GM12801 (cell line): ENCODE measurements at regions not wholly inside any gene's neighbourhood (a gene's known extent, or its start where the extent isn't known, plus 50 kb on each side); places are given as distances from the start of the nearest gene placed in this dataset.

ENCODE experiments used
- TF ChIP-seq, protein P1 (sequence below): IDR thresholded peaks from one replicate; pipeline ENCODE4 v1.5.1; 2011; ENCODE audit warnings: control low read depth; ENCODE audit not compliant: insufficient read length; ENCODE audit errors: extremely low read depth

- TF ChIP-seq, protein P1, sequence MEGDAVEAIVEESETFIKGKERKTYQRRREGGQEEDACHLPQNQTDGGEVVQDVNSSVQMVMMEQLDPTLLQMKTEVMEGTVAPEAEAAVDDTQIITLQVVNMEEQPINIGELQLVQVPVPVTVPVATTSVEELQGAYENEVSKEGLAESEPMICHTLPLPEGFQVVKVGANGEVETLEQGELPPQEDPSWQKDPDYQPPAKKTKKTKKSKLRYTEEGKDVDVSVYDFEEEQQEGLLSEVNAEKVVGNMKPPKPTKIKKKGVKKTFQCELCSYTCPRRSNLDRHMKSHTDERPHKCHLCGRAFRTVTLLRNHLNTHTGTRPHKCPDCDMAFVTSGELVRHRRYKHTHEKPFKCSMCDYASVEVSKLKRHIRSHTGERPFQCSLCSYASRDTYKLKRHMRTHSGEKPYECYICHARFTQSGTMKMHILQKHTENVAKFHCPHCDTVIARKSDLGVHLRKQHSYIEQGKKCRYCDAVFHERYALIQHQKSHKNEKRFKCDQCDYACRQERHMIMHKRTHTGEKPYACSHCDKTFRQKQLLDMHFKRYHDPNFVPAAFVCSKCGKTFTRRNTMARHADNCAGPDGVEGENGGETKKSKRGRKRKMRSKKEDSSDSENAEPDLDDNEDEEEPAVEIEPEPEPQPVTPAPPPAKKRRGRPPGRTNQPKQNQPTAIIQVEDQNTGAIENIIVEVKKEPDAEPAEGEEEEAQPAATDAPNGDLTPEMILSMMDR: no peak
Observed at GRCh38 chr10:33031815-33032653, 74.0 kb upstream of the ITGB1 start.

GRCh38 chr10:33031171-33031570 lies 73.1 kb upstream of the ITGB1 start:
- TF ChIP-seq, protein P1: no peak

GRCh38 chr10:33027088-33027487 lies 69.1 kb upstream of the ITGB1 start:
- TF ChIP-seq, protein P1: no peak

DNA sequence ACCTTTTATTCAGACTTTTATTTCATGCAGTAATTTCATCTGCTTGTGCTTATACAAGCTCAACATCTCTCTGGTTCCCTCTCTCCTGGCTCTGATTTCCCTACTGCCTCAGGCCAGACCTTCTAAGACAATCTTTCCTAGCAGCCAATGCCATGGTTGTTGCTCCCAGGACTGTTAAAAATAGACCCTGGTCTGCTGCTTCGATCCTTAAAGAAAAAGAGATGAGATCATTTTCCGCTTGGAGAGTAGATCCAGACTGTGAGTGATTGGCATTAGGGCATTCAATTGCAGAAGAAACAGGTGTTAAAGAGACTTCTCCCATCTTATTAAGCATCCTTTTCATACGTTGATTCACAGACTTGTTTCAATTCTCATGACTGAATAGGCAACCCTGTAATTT lies 68.4 kb upstream of the ITGB1 start:
- TF ChIP-seq, protein P1: no peak

- TF ChIP-seq, protein P1: no peak
Observed at GRCh38 chr10:33025910-33026309, 67.9 kb upstream of the ITGB1 start.

GRCh38 chr10:33025039-33025438 lies 67.0 kb upstream of the ITGB1 start:
- TF ChIP-seq, protein P1: no peak

GRCh38 chr10:33022691-33023090 lies 64.7 kb upstream of the ITGB1 start:
- TF ChIP-seq, protein P1: no peak
